Small intestine (tissue), 7 donors: ENCODE measurements at regions not wholly inside any gene's neighbourhood (a gene's known extent, or its start where the extent isn't known, plus 50 kb on each side); places are given as distances from the start of the nearest gene placed in this dataset.

ENCODE experiments used
- DNase-seq, 2 donors: peaks; one replicate each; pipeline versions ENCODE4 v3.0.0 to v3.0.0-alpha.2; 2013
- FAIRE-seq: peaks from 2 replicates; lab custom pipeline; 2012; peaks lifted over from hg19 to GRCh38; lab: Jason Lieb, UNC
- H3K27ac ChIP-seq, 3 donors: one replicate each; pipeline ENCODE4 v1.5.1; 2013; ENCODE audit warnings: low read length in 2 of 3, mild to moderate bottlenecking in 2 of 3, control low read depth in 1 of 3, inconsistent platforms in 1 of 3, low read depth in 1 of 3, moderate library complexity in 1 of 3
- H3K27me3 ChIP-seq, 3 donors: one replicate each; pipeline ENCODE4 v1.6.1; 2013; ENCODE audit warnings: low read length in 3 of 3, inconsistent platforms in 1 of 3; ENCODE audit not compliant: control insufficient read depth in 3 of 3, insufficient read depth in 3 of 3
- H3K36me3 ChIP-seq, 3 donors: one replicate each; pipeline ENCODE4 v1.6.1; 2013; ENCODE audit warnings: low read length in 3 of 3, inconsistent platforms in 1 of 3, low read depth in 1 of 3, mild to moderate bottlenecking in 1 of 3, moderate library complexity in 1 of 3; ENCODE audit not compliant: control insufficient read depth in 3 of 3, insufficient read depth in 2 of 3
- H3K4me1 ChIP-seq, 3 donors: one replicate each; pipeline ENCODE4 v1.6.1; 2013; ENCODE audit warnings: low read length in 2 of 3, inconsistent platforms in 1 of 3, low read depth in 1 of 3, mild to moderate bottlenecking in 1 of 3, moderate library complexity in 1 of 3; ENCODE audit not compliant: control insufficient read depth in 3 of 3, insufficient read depth in 2 of 3
- H3K4me3 ChIP-seq, 3 donors: one replicate each; pipeline ENCODE4 v1.5.1; 2013; ENCODE audit warnings: low read length in 3 of 3, control low read depth in 1 of 3, inconsistent platforms in 1 of 3, low read depth in 1 of 3, mild to moderate bottlenecking in 1 of 3, moderate library complexity in 1 of 3
- H3K9me3 ChIP-seq, 2 donors: one replicate each; pipeline ENCODE4 v1.6.1; 2013; ENCODE audit warnings: low read depth in 1 of 2, low read length in 1 of 2; ENCODE audit not compliant: control insufficient read depth in 2 of 2, insufficient read depth in 1 of 2
- WGBS, 3 donors: extraction: QIAGEN DNeasy Blood & Tissue Kit; methylation state at CpG; one replicate each; pipeline ENCODE4 v1.1.7; 2013; 5-methylcytosine and 5-hydroxymethylcytosine counted together
- donor health status: healthy with polysubstance abuse.
- donor health status: control.
- donor health status: control.
- donor health status: Bipolar disorder and iron deficiency.
- donor health status: healthy.

GRCh38 chr7:1321411-1322239 lies 89.0 kb downstream of the UNCX start:
- WGBS, 3 donors: 63 to 80% (median 70%) methylated on average over 33 to 39 of the region's 39 CpGs
- H3K36me3 ChIP-seq: no peaks in the 10 kb centered on the region
- peaks cover 0 to 7% (median 5%) of the 10 kb centered on the region in 3 donors for H3K27me3 ChIP-seq
- FAIRE-seq (no peak), DNase-seq (peak in 1 of 2 donors; percentile 9)
- H3K4me3 ChIP-seq: no peak overlapping the region
- no peaks in the 10 kb centered on the region for H3K9me3 ChIP-seq
- peaks cover 0 to 12% (median 0%) of the 10 kb centered on the region in 3 donors for H3K4me1 ChIP-seq
- H3K27ac ChIP-seq: no peak overlapping the region

GRCh38 chr7:1322240-1323110 lies 89.8 kb downstream of the UNCX start:
- Histone ChIP-seq H3K27ac (no peak overlapping the region), H3K27me3 (peaks cover 0 to 7% (median 5%) of the 10 kb centered on the region in 3 donors), H3K36me3 (no peaks in the 10 kb centered on the region), H3K9me3 (no peaks in the 10 kb centered on the region), H3K4me1 (peaks cover 0 to 12% (median 0%) of the 10 kb centered on the region in 3 donors), H3K4me3 (no peak overlapping the region)
- FAIRE-seq (no peak), DNase-seq (no peak)
- WGBS, 3 donors: 69 to 79% (median 75%) methylated on average over 31 to 35 of the region's 35 CpGs

GRCh38 chr7:1323178-1324027 lies 90.7 kb downstream of the UNCX start:
- H3K27me3 ChIP-seq: peaks cover 0 to 7% (median 5%) of the 10 kb centered on the region in 3 donors
- FAIRE-seq (no peak), DNase-seq (peak in 1 of 2 donors; percentile 14)

GRCh38 chr7:1324028-1324900 lies 91.6 kb downstream of the UNCX start:
- H3K36me3 ChIP-seq: no peaks in the 10 kb centered on the region
- H3K4me3 ChIP-seq: no peak overlapping the region
- H3K4me1 ChIP-seq: peaks cover 0 to 12% (median 0%) of the 10 kb centered on the region in 3 donors
- H3K27me3 ChIP-seq: peaks cover 0 to 7% (median 5%) of the 10 kb centered on the region in 3 donors
- 70 to 76% (median 74%) methylated on average over 30 of the region's 30 CpGs for WGBS, 3 donors
- no peak for FAIRE-seq
- peaks cover 0 to 3% of the 10 kb centered on the region in 2 donors for H3K9me3 ChIP-seq
- no peak for DNase-seq
- H3K27ac ChIP-seq: no peak overlapping the region

More at GRCh38 chr7:1323178-1324027, 90.7 kb downstream of the UNCX start:
- Histone ChIP-seq H3K27ac (no peak overlapping the region), H3K36me3 (no peaks in the 10 kb centered on the region), H3K4me1 (peaks cover 0 to 12% (median 0%) of the 10 kb centered on the region in 3 donors), H3K4me3 (no peak overlapping the region), H3K9me3 (peaks cover 0 to 3% of the 10 kb centered on the region in 2 donors)
- WGBS, 3 donors: 44 to 50% (median 48%) methylated on average over 53 to 63 of the region's 63 CpGs

GRCh38 chr7:1325246-1325645 lies 92.6 kb downstream of the UNCX start:
- Histone ChIP-seq H3K9me3 (peaks cover 0 to 3% of the 10 kb centered on the region in 2 donors), H3K27me3 (peaks cover 0 to 10% (median 5%) of the 10 kb centered on the region in 3 donors), H3K27ac (no peak overlapping the region), H3K4me3 (no peak overlapping the region), H3K4me1 (peaks cover 0 to 12% (median 0%) of the 10 kb centered on the region in 3 donors), H3K36me3 (no peaks in the 10 kb centered on the region)
- FAIRE-seq (no peak), DNase-seq (no peak)
- WGBS, 3 donors: 71 to 84% (median 78%) methylated on average over 13 to 17 of the region's 17 CpGs

GRCh38 chr7:1325646-1326510 lies 93.2 kb downstream of the UNCX start:
- no peak overlapping the region for H3K4me3 ChIP-seq
- DNase-seq (peak in 1 of 2 donors; percentile 17), FAIRE-seq (no peak)
- H3K36me3 ChIP-seq: no peaks in the 10 kb centered on the region
- H3K4me1 ChIP-seq: peaks cover 0 to 9% (median 0%) of the 10 kb centered on the region in 3 donors
- H3K9me3 ChIP-seq: peaks cover 0 to 3% of the 10 kb centered on the region in 2 donors
- H3K27ac ChIP-seq: no peak overlapping the region
- peaks cover 0 to 12% (median 5%) of the 10 kb centered on the region in 3 donors for H3K27me3 ChIP-seq
- 64 to 76% (median 68%) methylated on average over 32 to 33 of the region's 33 CpGs for WGBS, 3 donors

GRCh38 chr7:1326511-1326785 lies 93.8 kb downstream of the UNCX start:
- FAIRE-seq (no peak), DNase-seq (no peak)
- no peak overlapping the region for H3K27ac ChIP-seq
- H3K27me3 ChIP-seq: peaks cover 0 to 14% (median 5%) of the 10 kb centered on the region in 3 donors
- peaks cover 0 to 3% of the 10 kb centered on the region in 2 donors for H3K9me3 ChIP-seq
- H3K4me1 ChIP-seq: peaks cover 0 to 3% (median 0%) of the 10 kb centered on the region in 3 donors
- 77 to 86% (median 80%) methylated on average over 8 to 9 of the region's 9 CpGs for WGBS, 3 donors
- no peak overlapping the region for H3K4me3 ChIP-seq
- H3K36me3 ChIP-seq: no peaks in the 10 kb centered on the region
